CD14-positive monocyte (primary cell): ENCODE measurements at regions not wholly inside any gene's neighbourhood (a gene's known extent, or its start where the extent isn't known, plus 50 kb on each side); places are given as distances from the start of the nearest gene placed in this dataset.

Source experiments
- DNase-seq, 3 donors: peaks; one replicate each; pipeline ENCODE4 v3.0.0-alpha.2; 2011 to 2022
- H2AFZ ChIP-seq: 2 replicates; pipeline ENCODE4 v1.6.0; 2012; ENCODE audit warnings: mild to moderate bottlenecking, low read depth, low read length, inconsistent platforms; ENCODE audit not compliant: insufficient read depth, poor library complexity, severe bottlenecking
- H3K27ac ChIP-seq, 2 donors: 1 replicate in 1 of 2; 2 replicates in 1 of 2; pipeline ENCODE4 v1.5.1; 2012 to 2013; ENCODE audit warnings: low read length in 2 of 2, control low read depth in 1 of 2, inconsistent platforms in 1 of 2, low read depth in 1 of 2, mild to moderate bottlenecking in 1 of 2
- H3K27me3 ChIP-seq, 2 donors: one replicate each; pipeline versions ENCODE4 v1.6.0 to v1.6.1; 2011 to 2013; ENCODE audit warnings: low read length in 2 of 2; ENCODE audit not compliant: control insufficient read depth in 2 of 2, insufficient read depth in 2 of 2
- H3K36me3 ChIP-seq, 2 donors: replicated peaks in 1 of 2; 1 replicate in 1 of 2; 2 replicates in 1 of 2; pipeline versions ENCODE4 v1.5.1 to v1.6.1; 2012 to 2013; ENCODE audit warnings: low read length in 2 of 2, control low read depth in 1 of 2, inconsistent platforms in 1 of 2, mild to moderate bottlenecking in 1 of 2; ENCODE audit not compliant: insufficient read depth in 2 of 2, control insufficient read depth in 1 of 2
- H3K4me1 ChIP-seq, 2 donors: 1 replicate in 1 of 2; 2 replicates in 1 of 2; pipeline versions ENCODE4 v1.5.1 to v1.6.1; 2012 to 2013; ENCODE audit warnings: low read length in 2 of 2, control low read depth in 1 of 2, inconsistent platforms in 1 of 2, mild to moderate bottlenecking in 1 of 2, moderate library complexity in 1 of 2; ENCODE audit not compliant: insufficient read depth in 2 of 2, control insufficient read depth in 1 of 2
- H3K4me2 ChIP-seq: replicated peaks from 2 replicates; pipeline ENCODE3; 2012; ENCODE audit warnings: low read length, moderate library complexity, mild to moderate bottlenecking; ENCODE audit not compliant: poor library complexity, severe bottlenecking; ENCODE audit errors: extremely low read depth
- H3K4me3 ChIP-seq, 3 experiments: fragments of 200-600 bp in 1 of 3; sonication (generic) in 1 of 3; replicated peaks in 1 of 3; 1 replicate in 2 of 3; 2 replicates in 1 of 3; pipeline ENCODE4 v1.5.1; 2011 to 2013; ENCODE audit warnings: low read length in 3 of 3, mild to moderate bottlenecking in 3 of 3, control low read depth in 2 of 3, low read depth in 2 of 3, inconsistent platforms in 1 of 3, moderate library complexity in 1 of 3
- H3K79me2 ChIP-seq: 2 replicates; pipeline ENCODE4 v1.6.0; 2012; ENCODE audit warnings: mild to moderate bottlenecking, control low read depth, inconsistent platforms, low read length, moderate library complexity; ENCODE audit not compliant: insufficient read depth
- H3K9ac ChIP-seq: 2 replicates; pipeline ENCODE4 v1.6.0; 2017; ENCODE audit warnings: low read length, mild to moderate bottlenecking; ENCODE audit not compliant: insufficient read depth, poor library complexity, severe bottlenecking
- H3K9me3 ChIP-seq, 2 donors: replicated peaks in 1 of 2; 1 replicate in 1 of 2; 2 replicates in 1 of 2; pipeline versions ENCODE4 v1.5.1 to v1.6.1; 2012 to 2013; ENCODE audit warnings: low read length in 2 of 2, control low read depth in 1 of 2; ENCODE audit not compliant: control insufficient read depth in 1 of 2, insufficient read depth in 1 of 2
- H4K20me1 ChIP-seq: 2 replicates; pipeline ENCODE4 v1.6.0; 2012; ENCODE audit warnings: mild to moderate bottlenecking, low read length, control low read depth, moderate library complexity; ENCODE audit not compliant: insufficient read depth
- H3K27ac Mint-ChIP-seq, 7 donors: one replicate each; pipeline ENCODE4 v1.8.0; 2020; ENCODE audit warnings: mild to moderate bottlenecking in 7 of 7, mixed read lengths in 7 of 7, moderate library complexity in 6 of 7, inconsistent platforms in 2 of 7
- H3K27me3 Mint-ChIP-seq, 3 donors: one replicate each; pipeline ENCODE4 v1.8.0; 2021 to 2022; ENCODE audit warnings: low read depth in 3 of 3, mild to moderate bottlenecking in 3 of 3, mixed read lengths in 3 of 3, moderate library complexity in 3 of 3, inconsistent platforms in 1 of 3
- H3K36me3 Mint-ChIP-seq, 2 donors: one replicate each; pipeline ENCODE4 v1.8.0; 2020; ENCODE audit warnings: mixed read lengths in 2 of 2, inconsistent platforms in 1 of 2, mild to moderate bottlenecking in 1 of 2
- H3K4me1 Mint-ChIP-seq: one replicate; pipeline ENCODE4 v1.8.0; 2020; ENCODE audit warnings: mild to moderate bottlenecking, mixed read lengths
- H3K4me3 Mint-ChIP-seq, 2 donors: one replicate each; pipeline ENCODE4 v1.8.0; 2020; ENCODE audit warnings: mild to moderate bottlenecking in 2 of 2, mixed read lengths in 2 of 2, moderate library complexity in 1 of 2
- H3K9me3 Mint-ChIP-seq, 7 donors: one replicate each; pipeline ENCODE4 v1.8.0; 2020 to 2022; ENCODE audit warnings: mixed read lengths in 7 of 7, mild to moderate bottlenecking in 6 of 7, moderate library complexity in 6 of 7, inconsistent platforms in 2 of 7
- CTCF ChIP-seq: fragments of 200-600 bp; IDR thresholded peaks from one replicate; pipeline ENCODE4 v1.8.0; 2022; ENCODE audit warnings: antibody characterized with exemption, mild to moderate bottlenecking
- WGBS: methylation state at CpG from one replicate; pipeline ENCODE4 v1.1.5; 2013; ENCODE audit warnings: missing lambda C conversion rate; ENCODE audit not compliant: insufficient coverage; 5-methylcytosine and 5-hydroxymethylcytosine counted together
- intact Hi-C, 2 donors: fragments of 100-400 bp; cut with micrococcal nuclease; formaldehyde crosslinking; loops; one replicate each; pipeline versions ENCODE4 v1.15.0 to v1.15.1; 2023

- 88% methylated on average over 1 of the region's 1 CpG for WGBS
- Histone ChIP-seq H3K27me3 (no peaks in the 10 kb centered on the region), H3K4me3 (no peak overlapping the region), H3K4me2 (no peak overlapping the region), H3K9ac (no peak overlapping the region), H2AFZ (no peak overlapping the region), H3K4me1 (no peaks in the 10 kb centered on the region), H3K9me3 (peaks cover 0 to 6% of the 10 kb centered on the region in 2 donors), H4K20me1 (no peaks in the 10 kb centered on the region), H3K36me3 (no peaks in the 10 kb centered on the region), H3K79me2 (no peaks in the 10 kb centered on the region), H3K27ac (no peak overlapping the region)
- intact Hi-C loops = no loop called here
- DNase-seq = no peak
- Mint-ChIP-seq H3K4me1 (no peaks in the 10 kb centered on the region), H3K4me3 (no peak overlapping the region), H3K9me3 (peaks cover 0 to 6% (median 2%) of the 10 kb centered on the region in 7 donors), H3K27ac (no peak overlapping the region), H3K27me3 (peaks cover 2 to 8% (median 5%) of the 10 kb centered on the region in 3 donors), H3K36me3 (no peaks in the 10 kb centered on the region)
- no peak for TF ChIP-seq CTCF
Observed at GRCh38 chr12:32987512-32987911, 90.9 kb upstream of the PKP2 start.

GRCh38 chr12:32983968-32984367 lies 87.4 kb upstream of the PKP2 start:
- WGBS = 9% methylated on average over 1 of the region's 4 CpGs
- Histone ChIP-seq H3K4me1 (no peaks in the 10 kb centered on the region), H2AFZ (no peak overlapping the region), H3K4me2 (no peak overlapping the region), H3K79me2 (no peaks in the 10 kb centered on the region), H3K36me3 (no peaks in the 10 kb centered on the region), H3K4me3 (no peak overlapping the region), H3K27me3 (no peaks in the 10 kb centered on the region), H3K9me3 (peaks cover 0 to 6% of the 10 kb centered on the region in 2 donors), H4K20me1 (no peaks in the 10 kb centered on the region), H3K9ac (no peak overlapping the region), H3K27ac (no peak overlapping the region)
- Mint-ChIP-seq H3K27ac (no peak overlapping the region), H3K9me3 (peaks cover 0 to 5% (median 3%) of the 10 kb centered on the region in 7 donors), H3K36me3 (no peaks in the 10 kb centered on the region), H3K4me3 (no peak overlapping the region), H3K27me3 (peaks cover 2 to 11% (median 8%) of the 10 kb centered on the region in 3 donors), H3K4me1 (no peaks in the 10 kb centered on the region)
- no peak for DNase-seq
- no peak for TF ChIP-seq CTCF
- intact Hi-C loops = no loop called here
